Gastrocnemius medialis (tissue), 4 donors: ENCODE measurements at regions not wholly inside any gene's neighbourhood (a gene's known extent, or its start where the extent isn't known, plus 50 kb on each side); places are given as distances from the start of the nearest gene placed in this dataset.

Experiments
- POLR2A ChIP-seq, 2 donors: fragments of 450-650 bp; IDR thresholded peaks; one replicate each; pipeline ENCODE4 v1.6.1; 2017; ENCODE audit warnings: antibody characterized with exemption in 2 of 2, mild to moderate bottlenecking in 2 of 2, moderate library complexity in 2 of 2
- TF ChIP-seq, protein P1 (sequence below), 5 experiments: fragments of 450-650 bp in 3 of 5; fragments of 200-600 bp in 2 of 5; sonication (generic) in 2 of 5; IDR thresholded peaks in 4 of 5; conservative IDR thresholded peaks in 1 of 5; 1 replicate in 4 of 5; 2 replicates in 1 of 5; pipeline ENCODE4 v1.5.1; 2016 to 2019; ENCODE audit warnings: antibody characterized with exemption in 5 of 5, mild to moderate bottlenecking in 3 of 5, moderate library complexity in 3 of 5

DNA sequence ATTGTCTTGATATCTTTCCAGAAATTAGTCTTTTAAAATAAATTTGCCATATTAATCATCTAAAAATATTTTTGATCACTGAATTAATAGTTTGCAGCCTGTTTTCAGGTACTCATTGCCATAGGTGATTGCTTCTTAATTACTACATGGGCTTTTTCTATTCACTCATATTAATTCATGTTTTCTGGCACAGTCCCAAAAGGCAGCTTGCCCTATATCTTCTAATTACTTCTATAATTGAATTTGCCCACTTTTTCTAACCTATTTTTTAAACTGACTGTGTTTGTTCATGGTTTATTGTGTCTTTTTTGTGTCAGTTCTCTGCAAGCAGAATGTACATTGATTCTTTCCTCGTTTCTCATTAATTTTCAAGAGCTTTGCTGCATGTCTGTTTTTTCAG is 85.7 kb upstream of the SOX2 start:
- TF ChIP-seq, protein P1, sequence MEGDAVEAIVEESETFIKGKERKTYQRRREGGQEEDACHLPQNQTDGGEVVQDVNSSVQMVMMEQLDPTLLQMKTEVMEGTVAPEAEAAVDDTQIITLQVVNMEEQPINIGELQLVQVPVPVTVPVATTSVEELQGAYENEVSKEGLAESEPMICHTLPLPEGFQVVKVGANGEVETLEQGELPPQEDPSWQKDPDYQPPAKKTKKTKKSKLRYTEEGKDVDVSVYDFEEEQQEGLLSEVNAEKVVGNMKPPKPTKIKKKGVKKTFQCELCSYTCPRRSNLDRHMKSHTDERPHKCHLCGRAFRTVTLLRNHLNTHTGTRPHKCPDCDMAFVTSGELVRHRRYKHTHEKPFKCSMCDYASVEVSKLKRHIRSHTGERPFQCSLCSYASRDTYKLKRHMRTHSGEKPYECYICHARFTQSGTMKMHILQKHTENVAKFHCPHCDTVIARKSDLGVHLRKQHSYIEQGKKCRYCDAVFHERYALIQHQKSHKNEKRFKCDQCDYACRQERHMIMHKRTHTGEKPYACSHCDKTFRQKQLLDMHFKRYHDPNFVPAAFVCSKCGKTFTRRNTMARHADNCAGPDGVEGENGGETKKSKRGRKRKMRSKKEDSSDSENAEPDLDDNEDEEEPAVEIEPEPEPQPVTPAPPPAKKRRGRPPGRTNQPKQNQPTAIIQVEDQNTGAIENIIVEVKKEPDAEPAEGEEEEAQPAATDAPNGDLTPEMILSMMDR (IDR thresholded peaks at IDR 0.05 in 4 of 5, conservative IDR thresholded peaks at IDR 0.05 in 1 of 5), result no peak
- TF ChIP-seq POLR2A (IDR thresholded peaks at IDR 0.05), result no peak
